Cardiac muscle cell (in vitro differentiated cells and primary cell): ENCODE measurements at regions not wholly inside any gene's neighbourhood (a gene's known extent, or its start where the extent isn't known, plus 50 kb on each side); places are given as distances from the start of the nearest gene placed in this dataset.

Experiments used
- DNase-seq, 2 donors: peaks; one replicate each; pipeline versions ENCODE4 v3.0.0 to v3.0.0-alpha.2; 2010 to 2017; ENCODE audit warnings: low read depth in 1 of 2, low spot score in 1 of 2
- H3K27ac ChIP-seq: fragments of 200-600 bp; sonication (generic); 2 replicates; pipeline ENCODE4 v1.5.1; 2016
- H3K27me3 ChIP-seq: fragments of 200-600 bp; sonication (generic); 2 replicates; pipeline ENCODE4 v1.6.0; 2016; ENCODE audit warnings: control low read depth
- H3K36me3 ChIP-seq: fragments of 200-600 bp; sonication (generic); 2 replicates; pipeline ENCODE4 v1.5.1; 2016; ENCODE audit warnings: control low read depth
- H3K4me1 ChIP-seq: fragments of 200-600 bp; sonication (generic); 2 replicates; pipeline ENCODE4 v1.8.1; 2017; ENCODE audit warnings: low read depth, mild to moderate bottlenecking, mixed run types
- H3K4me3 ChIP-seq: fragments of 200-600 bp; sonication (generic); 2 replicates; pipeline ENCODE4 v1.5.1; 2016; ENCODE audit warnings: mild to moderate bottlenecking
- H3K9me3 ChIP-seq: fragments of 200-600 bp; sonication (generic); 2 replicates; pipeline ENCODE4 v1.5.1; 2017; ENCODE audit warnings: low read depth, mild to moderate bottlenecking, control low read depth
- CTCF ChIP-seq: IDR thresholded peaks from 2 replicates; pipeline ENCODE4 v1.5.1; 2012; ENCODE audit warnings: low read depth, mild to moderate bottlenecking, low read length

- Histone ChIP-seq H3K36me3 (no peaks in the 10 kb centered on the region), H3K9me3 (no peaks in the 10 kb centered on the region), H3K27me3 (no peaks in the 10 kb centered on the region), H3K27ac (no peak overlapping the region), H3K4me3 (no peak overlapping the region), H3K4me1 (no peaks in the 10 kb centered on the region)
- no peak for DNase-seq
- TF ChIP-seq CTCF = no peak
These were observed 361.6 kb upstream of the GRM3 start for GRCh38 chr7:86282014-86282682.

- no peak for DNase-seq
- H3K9me3 ChIP-seq = no peaks in the 10 kb centered on the region
- H3K4me3 ChIP-seq = no peak overlapping the region
- no peaks in the 10 kb centered on the region for H3K36me3 ChIP-seq
- no peak overlapping the region for H3K27ac ChIP-seq
- TF ChIP-seq CTCF = no peak
- H3K27me3 ChIP-seq = no peaks in the 10 kb centered on the region
- no peaks in the 10 kb centered on the region for H3K4me1 ChIP-seq
These were observed 363.6 kb upstream of the GRM3 start for GRCh38 chr7:86280150-86280549.

- H3K27ac ChIP-seq = no peak overlapping the region
- H3K27me3 ChIP-seq = no peaks in the 10 kb centered on the region
- H3K4me1 ChIP-seq = no peaks in the 10 kb centered on the region
- no peak for DNase-seq
- TF ChIP-seq CTCF = no peak
- no peak overlapping the region for H3K4me3 ChIP-seq
- no peaks in the 10 kb centered on the region for H3K9me3 ChIP-seq
- H3K36me3 ChIP-seq = no peaks in the 10 kb centered on the region
These were observed 380.9 kb upstream of the GRM3 start for GRCh38 chr7:86262781-86263180.

GRCh38 chr7:86257894-86258293 lies 385.8 kb upstream of the GRM3 start:
- DNase-seq = no peak
- Histone ChIP-seq H3K9me3 (no peaks in the 10 kb centered on the region), H3K36me3 (no peaks in the 10 kb centered on the region), H3K27me3 (no peaks in the 10 kb centered on the region), H3K27ac (no peak overlapping the region), H3K4me3 (no peak overlapping the region), H3K4me1 (no peaks in the 10 kb centered on the region)
- no peak for TF ChIP-seq CTCF

GRCh38 chr7:86252406-86252805 lies 391.3 kb upstream of the GRM3 start:
- no peak for DNase-seq
- Histone ChIP-seq H3K27ac (no peak overlapping the region), H3K4me3 (no peak overlapping the region), H3K36me3 (no peaks in the 10 kb centered on the region), H3K9me3 (no peaks in the 10 kb centered on the region), H3K4me1 (no peaks in the 10 kb centered on the region), H3K27me3 (no peaks in the 10 kb centered on the region)
- no peak for TF ChIP-seq CTCF

GRCh38 chr7:86248977-86249376 lies 394.7 kb upstream of the GRM3 start:
- no peaks in the 10 kb centered on the region for H3K27me3 ChIP-seq
- TF ChIP-seq CTCF = no peak
- H3K9me3 ChIP-seq = no peaks in the 10 kb centered on the region

More at GRCh38 chr7:86248977-86249376, 394.7 kb upstream of the GRM3 start:
- no peak for DNase-seq
- H3K27ac ChIP-seq = no peak overlapping the region
- no peaks in the 10 kb centered on the region for H3K4me1 ChIP-seq
- H3K4me3 ChIP-seq = no peak overlapping the region
- no peaks in the 10 kb centered on the region for H3K36me3 ChIP-seq
